HepG2 (cell line): ENCODE measurements at regions not wholly inside any gene's neighbourhood (a gene's known extent, or its start where the extent isn't known, plus 50 kb on each side); places are given as distances from the start of the nearest gene placed in this dataset.

Experiments used
- ATAC-seq: fragments of 200-7000 bp; cut with Tn5 transposase; 3 replicates; pipeline ENCODE4 v1.9.1; 2020; ENCODE audit warnings: mild to moderate bottlenecking, moderate library complexity
- BruUV-seq: library from RNA; stranded (reverse); fragments of 400-500 nt; replicated peaks from 2 replicates; lab custom pipeline; 2021; lab: Mats Ljungman, UMichigan
- CTCF ChIA-PET: fragments of 300-600 bp; formaldehyde crosslinking; extraction: SDS; loops from one replicate; lab custom pipeline; 2021; ENCODE audit warnings: low total read pairs, inconsistent platforms, low intra/inter-chr PET ratio; lab: Yijun Ruan, JAX
- POLR2A ChIA-PET: fragments of 350-600 bp; sonication (Branson Sonifier 250); formaldehyde crosslinking; loops from one replicate; lab custom pipeline; 2020; ENCODE audit warnings: antibody characterized with exemption, inconsistent platforms; lab: Yijun Ruan, JAX
- DNase-seq: peaks from one replicate; pipeline ENCODE4 v3.0.0-alpha.2; 2015; ENCODE audit warnings: low spot score
- FAIRE-seq: peaks from 3 replicates; lab custom pipeline; 2011; peaks lifted over from hg19 to GRCh38; lab: Jason Lieb, UNC
- H2AFZ ChIP-seq: one replicate; pipeline ENCODE4 v1.6.1; 2011; ENCODE audit warnings: low read length, inconsistent platforms
- H3K27ac ChIP-seq: fragments of 300-600 bp; 3 replicates; pipeline ENCODE4 v1.8.0; 2011; ENCODE audit warnings: mixed run types, mild to moderate bottlenecking, mixed read lengths, low read length, inconsistent platforms; ENCODE audit not compliant: insufficient read depth; ENCODE audit errors: extremely low read length
- H3K27me3 ChIP-seq, 2 experiments: fragments of 200-600 bp in 1 of 2; 2 replicates in 1 of 2; 3 replicates in 1 of 2; pipeline versions ENCODE4 v1.6.0 to v1.8.0; 2011; ENCODE audit warnings: low read length in 2 of 2, mild to moderate bottlenecking in 2 of 2, moderate library complexity in 2 of 2, inconsistent platforms in 1 of 2; ENCODE audit not compliant: insufficient read depth in 2 of 2, control insufficient read depth in 1 of 2
- H3K36me3 ChIP-seq, 2 experiments: fragments of 200-600 bp in 1 of 2; replicated peaks in 1 of 2; 2 replicates in 1 of 2; 3 replicates in 1 of 2; pipeline versions ENCODE4 v1.5.1 to v1.8.0; 2011; ENCODE audit warnings: low read length in 2 of 2, inconsistent platforms in 1 of 2; ENCODE audit not compliant: insufficient read depth in 2 of 2, control insufficient read depth in 1 of 2
- H3K4me1 ChIP-seq: 2 replicates; pipeline ENCODE4 v1.5.1; 2012; ENCODE audit warnings: low read length, inconsistent platforms; ENCODE audit not compliant: insufficient read depth
- H3K4me2 ChIP-seq: 2 replicates; pipeline ENCODE4 v1.6.0; 2011; ENCODE audit warnings: low read depth, low read length, inconsistent platforms
- H3K4me3 ChIP-seq, 3 experiments: fragments of 200-600 bp in 1 of 3; sonication (generic), shearing (Covaris generic) in 1 of 3; replicated peaks in 1 of 3; 2 replicates each; pipeline ENCODE4 v1.5.1; 2011 to 2016; ENCODE audit warnings: low read length in 3 of 3, inconsistent platforms in 2 of 3, low read depth in 2 of 3, mild to moderate bottlenecking in 2 of 3, control low read depth in 1 of 3, mixed read lengths in 1 of 3; ENCODE audit not compliant: insufficient read depth in 1 of 3
- H3K79me2 ChIP-seq: one replicate; pipeline ENCODE4 v1.6.1; 2011; ENCODE audit warnings: low read length, inconsistent platforms; ENCODE audit not compliant: insufficient read depth
- H3K9ac ChIP-seq: 2 replicates; pipeline ENCODE4 v1.6.0; 2011; ENCODE audit warnings: mild to moderate bottlenecking, low read depth, low read length, inconsistent platforms; ENCODE audit not compliant: insufficient read depth
- H3K9me3 ChIP-seq: 2 replicates; pipeline ENCODE4 v1.5.1; 2012; ENCODE audit warnings: mild to moderate bottlenecking, low read length
- H4K20me1 ChIP-seq: 2 replicates; pipeline ENCODE4 v1.6.0; 2011; ENCODE audit warnings: inconsistent platforms, mild to moderate bottlenecking, low read length, moderate library complexity; ENCODE audit not compliant: insufficient read depth
- DBP ChIP-seq: sonication (generic); formaldehyde crosslinking; IDR thresholded peaks from 2 replicates; pipeline ENCODE4 v1.4.0; 2020; ENCODE audit warnings: missing genetic modification reagents; ENCODE audit errors: not compliant biosample characterization
- MXD4 ChIP-seq: IDR thresholded peaks from 2 replicates; pipeline ENCODE4 v1.6.1; 2016; ENCODE audit warnings: mild to moderate bottlenecking, missing biosample characterization, missing genetic modification reagents
- NBN ChIP-seq: fragments of 450-650 bp; conservative IDR thresholded peaks from 2 replicates; pipeline ENCODE4 v1.6.1; 2017
- NCOA1 ChIP-seq: sonication (generic); formaldehyde crosslinking; IDR thresholded peaks from 2 replicates; pipeline ENCODE4 v1.9.0; 2021; ENCODE audit warnings: missing genetic modification reagents
- NFIB ChIP-seq: sonication (generic); formaldehyde crosslinking; IDR thresholded peaks from 2 replicates; pipeline ENCODE4 v1.9.0; 2021; ENCODE audit warnings: missing genetic modification reagents, mild to moderate bottlenecking, borderline replicate concordance
- NFKBIZ ChIP-seq: IDR thresholded peaks from 2 replicates; pipeline ENCODE4 v1.6.1; 2018; ENCODE audit warnings: missing genetic modification reagents, missing compliant biosample characterization
- TAF1 ChIP-seq: sonication (generic); formaldehyde crosslinking; IDR thresholded peaks from 2 replicates; pipeline ENCODE4 v1.4.0; 2020; ENCODE audit warnings: missing genetic modification reagents
- THAP11 ChIP-seq: IDR thresholded peaks from 2 replicates; pipeline ENCODE4 v1.6.1; 2016; ENCODE audit warnings: missing biosample characterization, missing genetic modification reagents
- ZNF17 ChIP-seq: sonication (generic); formaldehyde crosslinking; IDR thresholded peaks from 2 replicates; pipeline ENCODE4 v1.5.0; 2020; ENCODE audit warnings: mild to moderate bottlenecking, missing genetic modification reagents
- ZNF234 ChIP-seq: sonication (generic); formaldehyde crosslinking; conservative IDR thresholded peaks from 2 replicates; pipeline ENCODE4 v1.5.1; 2020; ENCODE audit warnings: mild to moderate bottlenecking, missing genetic modification reagents
- ZNF264 ChIP-seq: sonication (generic); formaldehyde crosslinking; IDR thresholded peaks from 2 replicates; pipeline ENCODE4 v1.4.0; 2020; ENCODE audit warnings: missing genetic modification reagents
- ZNF3 ChIP-seq: IDR thresholded peaks from 2 replicates; pipeline ENCODE4 v1.7.0; 2017; ENCODE audit warnings: inconsistent platforms
- ZNF333 ChIP-seq: sonication (generic); formaldehyde crosslinking; IDR thresholded peaks from 2 replicates; pipeline ENCODE4 v1.4.0; 2020; ENCODE audit warnings: mild to moderate bottlenecking, missing genetic modification reagents, borderline replicate concordance
- ZNF572 ChIP-seq: sonication (generic); formaldehyde crosslinking; IDR thresholded peaks from 2 replicates; pipeline ENCODE4 v1.5.1; 2020; ENCODE audit warnings: mild to moderate bottlenecking, missing genetic modification reagents
- ZNF768 ChIP-seq: sonication (generic); formaldehyde crosslinking; IDR thresholded peaks from 2 replicates; pipeline ENCODE4 v1.4.0; 2020; ENCODE audit warnings: missing genetic modification reagents
- WGBS: methylation state at CpG from one replicate; pipeline ENCODE4 v1.1.6; 2017; ENCODE audit warnings: low lambda C conversion rate; 5-methylcytosine and 5-hydroxymethylcytosine counted together
- in situ Hi-C: cut with HindIII; loops from 2 replicates; pipeline ENCODE4 v1.10.0; 2017; ENCODE audit warnings: low pct_unique_long_range_greater_than_20kb; ENCODE audit not compliant: extremely low pct_ligation_motif_present
- intact Hi-C: fragments of 100-400 bp; cut with micrococcal nuclease; formaldehyde crosslinking; loops from one replicate; pipeline ENCODE4 v1.10.0; 2022; ENCODE audit not compliant: unreplicated experiment
- TF ChIP-seq, protein P1 (sequence below): fragments of 450-650 bp; IDR thresholded peaks from 2 replicates; pipeline ENCODE4 v1.6.1; 2016
- TF ChIP-seq, protein P2 (sequence below): sonication (generic); formaldehyde crosslinking; IDR thresholded peaks from 2 replicates; pipeline ENCODE4 v1.5.0; 2020; ENCODE audit warnings: mild to moderate bottlenecking, missing genetic modification reagents

GRCh38 chr2:16243411-16243996 is 303.2 kb downstream of the MYCN start:
- no peaks in the 10 kb centered on the region; the same call in 1 of the 2 replicates for H3K4me1 ChIP-seq
- H3K4me2 ChIP-seq, result no peak overlapping the region
- in situ Hi-C loops, result no loop called here
- no peak for FAIRE-seq
- intact Hi-C loops, result no loop called here
- H3K27me3 ChIP-seq, result no peaks in the 10 kb centered on the region; a peak in 1 of 5 replicates
- no peaks in the 10 kb centered on the region for H3K79me2 ChIP-seq
- H3K36me3 ChIP-seq, result no peaks in the 10 kb centered on the region
- H2AFZ ChIP-seq, result no peak overlapping the region
- no peak for DNase-seq
- no peak for ATAC-seq
- no TSS peak for BruUV-seq
- H3K9me3 ChIP-seq, result no peaks in the 10 kb centered on the region
- POLR2A ChIA-PET, result no interaction called here
- H3K27ac ChIP-seq, result no peak overlapping the region
- H4K20me1 ChIP-seq, result no peaks in the 10 kb centered on the region
- no peak overlapping the region for H3K9ac ChIP-seq
- WGBS, result 76% methylated on average over 10 of the region's 10 CpGs
- CTCF ChIA-PET, result no interaction called here
- H3K4me3 ChIP-seq, result no peak overlapping the region
- TF ChIP-seq, protein P1, sequence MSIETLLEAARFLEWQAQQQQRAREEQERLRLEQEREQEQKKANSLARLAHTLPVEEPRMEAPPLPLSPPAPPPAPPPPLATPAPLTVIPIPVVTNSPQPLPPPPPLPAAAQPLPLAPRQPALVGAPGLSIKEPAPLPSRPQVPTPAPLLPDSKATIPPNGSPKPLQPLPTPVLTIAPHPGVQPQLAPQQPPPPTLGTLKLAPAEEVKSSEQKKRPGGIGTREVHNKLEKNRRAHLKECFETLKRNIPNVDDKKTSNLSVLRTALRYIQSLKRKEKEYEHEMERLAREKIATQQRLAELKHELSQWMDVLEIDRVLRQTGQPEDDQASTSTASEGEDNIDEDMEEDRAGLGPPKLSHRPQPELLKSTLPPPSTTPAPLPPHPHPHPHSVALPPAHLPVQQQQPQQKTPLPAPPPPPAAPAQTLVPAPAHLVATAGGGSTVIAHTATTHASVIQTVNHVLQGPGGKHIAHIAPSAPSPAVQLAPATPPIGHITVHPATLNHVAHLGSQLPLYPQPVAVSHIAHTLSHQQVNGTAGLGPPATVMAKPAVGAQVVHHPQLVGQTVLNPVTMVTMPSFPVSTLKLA, result peak; percentile 92
- TF ChIP-seq ZNF3 (CRISPR knock-in tag), result no peak

DNA sequence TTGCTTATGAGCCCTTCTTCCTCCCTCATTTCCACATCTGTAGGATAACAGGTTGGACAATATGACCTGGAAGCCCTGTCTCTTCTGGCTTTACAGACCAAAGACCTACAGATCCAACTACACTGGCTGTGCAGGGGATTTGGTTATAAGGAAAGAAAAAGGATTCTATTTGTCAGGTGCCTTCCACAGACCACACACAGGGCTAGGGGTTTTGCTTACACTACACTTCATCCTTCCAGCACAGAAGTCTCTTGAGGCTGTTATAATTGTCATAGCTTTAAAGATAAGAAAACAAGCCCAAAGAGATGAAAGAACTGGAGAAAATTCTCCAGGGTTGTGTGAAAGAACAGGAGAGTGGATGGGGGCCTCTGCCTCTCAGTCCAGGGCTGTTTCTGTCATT is 302.6 kb downstream of the MYCN start:
- no peaks in the 10 kb centered on the region for H4K20me1 ChIP-seq
- no peaks in the 10 kb centered on the region for H3K79me2 ChIP-seq
- CTCF ChIA-PET, result no interaction called here
- no peaks in the 10 kb centered on the region for H3K27me3 ChIP-seq
- H3K4me1 ChIP-seq, result no peaks in the 10 kb centered on the region; the same call in 1 of the 2 replicates
- H3K9ac ChIP-seq, result no peak overlapping the region
- no peak for FAIRE-seq
- no peaks in the 10 kb centered on the region for H3K36me3 ChIP-seq
- no peak for DNase-seq
- no peak overlapping the region for H3K4me2 ChIP-seq
- H2AFZ ChIP-seq, result no peak overlapping the region
- no peak for ATAC-seq
- no TSS peak for BruUV-seq
- intact Hi-C loops (no loop called here), in situ Hi-C loops (no loop called here)
- H3K9me3 ChIP-seq, result no peaks in the 10 kb centered on the region
- H3K27ac ChIP-seq, result no peak overlapping the region
- H3K4me3 ChIP-seq, result no peak overlapping the region
- TF ChIP-seq THAP11 (CRISPR knock-in tag) (no peak), ZNF572 (CRISPR knock-in tag) (no peak), ZNF234 (CRISPR knock-in tag) (no peak), TAF1 (CRISPR knock-in tag) (no peak), ZNF17 (no peak), MXD4 (CRISPR knock-in tag) (no peak), ZNF333 (no peak), ZNF264 (CRISPR knock-in tag) (no peak), NFKBIZ (CRISPR knock-in tag) (no peak), NFIB (CRISPR knock-in tag) (no peak), NCOA1 (CRISPR knock-in tag) (no peak), NBN (no peak), DBP (CRISPR knock-in tag) (no peak), ZNF768 (CRISPR knock-in tag) (no peak)
- TF ChIP-seq, protein P2, sequence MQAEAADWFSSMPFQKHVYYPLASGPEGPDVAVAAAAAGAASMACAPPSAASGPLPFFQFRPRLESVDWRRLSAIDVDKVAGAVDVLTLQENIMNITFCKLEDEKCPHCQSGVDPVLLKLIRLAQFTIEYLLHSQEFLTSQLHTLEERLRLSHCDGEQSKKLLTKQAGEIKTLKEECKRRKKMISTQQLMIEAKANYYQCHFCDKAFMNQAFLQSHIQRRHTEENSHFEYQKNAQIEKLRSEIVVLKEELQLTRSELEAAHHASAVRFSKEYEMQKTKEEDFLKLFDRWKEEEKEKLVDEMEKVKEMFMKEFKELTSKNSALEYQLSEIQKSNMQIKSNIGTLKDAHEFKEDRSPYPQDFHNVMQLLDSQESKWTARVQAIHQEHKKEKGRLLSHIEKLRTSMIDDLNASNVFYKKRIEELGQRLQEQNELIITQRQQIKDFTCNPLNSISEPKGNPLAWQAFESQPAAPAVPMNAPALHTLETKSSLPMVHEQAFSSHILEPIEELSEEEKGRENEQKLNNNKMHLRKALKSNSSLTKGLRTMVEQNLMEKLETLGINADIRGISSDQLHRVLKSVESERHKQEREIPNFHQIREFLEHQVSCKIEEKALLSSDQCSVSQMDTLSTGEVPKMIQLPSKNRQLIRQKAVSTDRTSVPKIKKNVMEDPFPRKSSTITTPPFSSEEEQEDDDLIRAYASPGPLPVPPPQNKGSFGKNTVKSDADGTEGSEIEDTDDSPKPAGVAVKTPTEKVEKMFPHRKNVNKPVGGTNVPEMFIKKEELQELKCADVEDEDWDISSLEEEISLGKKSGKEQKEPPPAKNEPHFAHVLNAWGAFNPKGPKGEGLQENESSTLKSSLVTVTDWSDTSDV (CRISPR knock-in tag), result no peak
- POLR2A ChIA-PET, result no interaction called here
